Ovary (tissue), 3 donors: ENCODE measurements at regions not wholly inside any gene's neighbourhood (a gene's known extent, or its start where the extent isn't known, plus 50 kb on each side); places are given as distances from the start of the nearest gene placed in this dataset.

Experiments used
- EP300 ChIP-seq: sonication (generic); formaldehyde crosslinking; IDR thresholded peaks from one replicate; pipeline ENCODE4 v1.6.1; 2017; ENCODE audit warnings: antibody characterized with exemption
- TF ChIP-seq, protein P1 (sequence below), 3 donors: fragments of 450-650 bp in 2 of 3; fragments of 200-600 bp in 1 of 3; IDR thresholded peaks; one replicate each; pipeline versions ENCODE4 v1.5.1 to v1.8.0; 2016 to 2022; ENCODE audit warnings: antibody characterized with exemption in 3 of 3, mild to moderate bottlenecking in 1 of 3
- donor health status: DM: no; HTN: no; CAD: no.

- TF ChIP-seq, protein P1, sequence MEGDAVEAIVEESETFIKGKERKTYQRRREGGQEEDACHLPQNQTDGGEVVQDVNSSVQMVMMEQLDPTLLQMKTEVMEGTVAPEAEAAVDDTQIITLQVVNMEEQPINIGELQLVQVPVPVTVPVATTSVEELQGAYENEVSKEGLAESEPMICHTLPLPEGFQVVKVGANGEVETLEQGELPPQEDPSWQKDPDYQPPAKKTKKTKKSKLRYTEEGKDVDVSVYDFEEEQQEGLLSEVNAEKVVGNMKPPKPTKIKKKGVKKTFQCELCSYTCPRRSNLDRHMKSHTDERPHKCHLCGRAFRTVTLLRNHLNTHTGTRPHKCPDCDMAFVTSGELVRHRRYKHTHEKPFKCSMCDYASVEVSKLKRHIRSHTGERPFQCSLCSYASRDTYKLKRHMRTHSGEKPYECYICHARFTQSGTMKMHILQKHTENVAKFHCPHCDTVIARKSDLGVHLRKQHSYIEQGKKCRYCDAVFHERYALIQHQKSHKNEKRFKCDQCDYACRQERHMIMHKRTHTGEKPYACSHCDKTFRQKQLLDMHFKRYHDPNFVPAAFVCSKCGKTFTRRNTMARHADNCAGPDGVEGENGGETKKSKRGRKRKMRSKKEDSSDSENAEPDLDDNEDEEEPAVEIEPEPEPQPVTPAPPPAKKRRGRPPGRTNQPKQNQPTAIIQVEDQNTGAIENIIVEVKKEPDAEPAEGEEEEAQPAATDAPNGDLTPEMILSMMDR (IDR thresholded peaks at IDR 0.05): no peak
- no peak for TF ChIP-seq EP300
Observed at GRCh38 chr20:7108929-7109328, 341.4 kb downstream of the BMP2 start.
